ENCODE measurements at regions not wholly inside any gene's neighbourhood (a gene's known extent, or its start where the extent isn't known, plus 50 kb on each side); places are given as distances from the start of the nearest gene placed in this dataset.

- DNase-seq, result no peak
Measured at GRCh38 chr9:134590240-134591081, 51.1 kb upstream of the COL5A1 start.

DNA sequence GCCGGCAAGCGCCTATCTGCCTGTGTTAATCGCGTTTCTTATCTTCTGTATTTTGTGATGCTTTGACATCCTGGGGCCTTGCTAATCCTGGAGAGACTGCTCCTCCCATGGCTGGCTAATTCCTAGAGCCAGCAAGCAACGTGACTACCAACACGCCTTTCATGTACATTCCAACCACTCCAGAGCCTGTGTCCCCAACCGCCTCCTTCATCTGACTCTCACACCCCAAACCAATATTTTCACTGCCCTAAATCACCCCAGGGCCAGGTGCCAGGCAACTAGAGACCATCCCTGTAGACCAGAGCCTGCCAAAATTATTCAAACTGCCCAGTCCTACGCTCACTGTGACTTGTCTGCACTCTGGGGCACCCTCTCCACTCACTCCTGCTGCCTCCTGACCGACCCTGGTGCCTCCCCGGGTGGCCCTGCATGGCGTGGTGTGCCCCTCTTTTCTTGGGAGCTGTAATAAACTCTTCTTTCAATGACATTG lies 50.5 kb upstream of the COL5A1 start:
- no peak for DNase-seq

DNA sequence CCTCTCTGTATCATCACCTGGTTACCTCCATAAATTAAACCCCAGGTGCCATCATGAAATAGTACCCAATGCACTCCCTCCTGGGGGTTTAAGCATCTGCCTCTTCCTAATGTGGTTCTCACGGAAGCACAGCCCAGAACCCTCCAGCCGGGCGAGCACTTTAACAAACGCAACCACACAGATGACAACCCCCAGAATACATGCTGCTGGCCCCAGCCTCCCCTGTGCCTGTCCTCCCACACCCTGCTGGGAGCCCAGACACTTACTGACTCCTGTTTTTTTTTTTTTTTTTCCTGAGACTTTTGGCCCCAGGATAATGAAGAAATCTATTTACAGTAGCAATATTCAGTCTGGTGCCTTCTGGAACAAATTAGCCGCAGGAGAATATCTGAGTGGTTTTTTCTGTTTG lies 50.0 kb upstream of the COL5A1 start:
- DNase-seq, result no peak

All from inflammatory macrophage treated with lipopolysaccharide for 4 hours (primary cell).